ENCODE measurements at regions not wholly inside any gene's neighbourhood (a gene's known extent, or its start where the extent isn't known, plus 50 kb on each side); places are given as distances from the start of the nearest gene placed in this dataset.
"Not testable (repeated sequence)": the region's sequence is repeated elsewhere in the genome, so short reads cannot be mapped to it uniquely, and the experiment has no call there.

GRCh38 chr16:21535201-21535600 lies 64.2 kb upstream of the METTL9 start:
- DNase-seq, result not testable (repeated sequence)

DNA sequence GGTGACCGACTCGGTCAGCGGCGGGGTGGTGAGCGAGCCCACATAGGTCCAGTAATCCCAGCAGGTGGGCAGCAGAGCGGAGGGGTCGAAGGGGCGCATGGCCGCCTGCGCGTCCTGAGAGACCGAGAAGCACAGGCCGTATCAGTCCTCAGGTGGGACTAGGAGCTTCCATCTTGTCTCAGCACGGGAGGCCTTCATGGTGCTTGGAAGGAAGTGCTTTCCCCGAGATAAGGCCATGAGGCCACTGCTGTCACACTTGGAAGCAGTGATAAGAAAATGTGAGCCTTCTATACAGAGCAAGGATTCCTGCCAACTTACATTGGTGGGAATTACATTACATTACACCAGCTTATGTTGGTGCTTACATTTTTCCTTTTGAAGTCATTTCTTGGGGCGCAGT lies 62.6 kb upstream of the METTL9 start:
- not testable (repeated sequence) for DNase-seq

DNA sequence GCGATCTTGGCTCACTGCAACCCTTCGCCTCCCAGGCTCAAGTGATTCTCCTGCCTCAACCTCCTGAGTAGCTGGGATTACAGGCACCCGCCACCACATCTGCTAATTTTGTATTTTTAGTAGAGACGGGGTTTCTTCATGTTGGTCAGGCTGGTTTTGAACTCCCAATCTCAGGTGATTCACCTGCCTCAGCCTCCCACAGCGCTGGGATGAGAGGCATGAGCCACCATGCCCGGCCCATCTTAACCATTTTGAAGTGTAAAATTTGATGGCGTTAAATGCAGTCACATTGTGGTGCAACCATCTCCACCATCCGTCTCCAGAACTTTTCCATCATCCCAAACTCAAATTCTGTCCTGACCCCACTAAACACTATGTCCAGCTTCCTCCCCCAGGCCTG lies 61.8 kb upstream of the METTL9 start:
- DNase-seq, result not testable (repeated sequence)

GRCh38 chr16:21539107-21539618 lies 60.2 kb upstream of the METTL9 start:
- DNase-seq, result not testable (repeated sequence)

- not testable (repeated sequence) for DNase-seq
Measured at GRCh38 chr16:21540770-21541433, 58.5 kb upstream of the METTL9 start.

GRCh38 chr16:21541611-21542051 lies 57.7 kb upstream of the METTL9 start:
- DNase-seq, result not testable (repeated sequence)

- not testable (repeated sequence) for DNase-seq
Measured at GRCh38 chr16:21542075-21542474, 57.3 kb upstream of the METTL9 start.

DNA sequence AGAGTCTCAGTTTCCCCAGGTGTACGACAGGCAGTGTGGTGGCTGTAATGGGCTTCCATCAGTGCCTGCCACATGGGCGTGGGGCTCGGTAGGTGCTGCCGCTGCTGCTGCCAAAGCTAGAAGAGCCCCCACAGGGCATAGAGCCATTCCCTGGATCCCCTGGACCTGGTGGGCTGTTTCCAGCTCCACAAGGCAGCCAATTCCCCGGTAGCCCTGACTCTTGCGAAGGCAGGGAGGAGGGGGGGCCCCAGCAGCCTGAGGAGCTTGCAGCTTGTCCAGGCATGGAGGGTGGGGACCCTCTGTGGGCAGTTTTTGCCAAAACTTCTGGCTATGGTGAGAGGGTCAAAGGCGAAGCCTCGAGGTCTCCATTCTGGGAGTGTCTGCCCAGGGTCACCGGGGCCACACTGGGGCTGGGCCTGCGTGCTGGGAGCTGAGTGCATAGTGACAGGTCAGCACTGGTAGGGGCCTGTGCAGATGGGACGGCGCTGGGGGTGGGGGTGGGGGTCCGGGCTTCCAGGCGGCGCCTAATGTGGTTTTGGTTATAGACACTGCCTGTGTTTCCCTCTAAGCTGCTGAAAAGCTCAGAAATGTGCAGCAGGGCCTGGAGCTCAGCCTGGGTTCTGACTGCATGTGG lies 56.8 kb upstream of the METTL9 start:
- not testable (repeated sequence) for DNase-seq

GRCh38 chr16:21543151-21543836 lies 56.1 kb upstream of the METTL9 start:
- not testable (repeated sequence) for DNase-seq

DNA sequence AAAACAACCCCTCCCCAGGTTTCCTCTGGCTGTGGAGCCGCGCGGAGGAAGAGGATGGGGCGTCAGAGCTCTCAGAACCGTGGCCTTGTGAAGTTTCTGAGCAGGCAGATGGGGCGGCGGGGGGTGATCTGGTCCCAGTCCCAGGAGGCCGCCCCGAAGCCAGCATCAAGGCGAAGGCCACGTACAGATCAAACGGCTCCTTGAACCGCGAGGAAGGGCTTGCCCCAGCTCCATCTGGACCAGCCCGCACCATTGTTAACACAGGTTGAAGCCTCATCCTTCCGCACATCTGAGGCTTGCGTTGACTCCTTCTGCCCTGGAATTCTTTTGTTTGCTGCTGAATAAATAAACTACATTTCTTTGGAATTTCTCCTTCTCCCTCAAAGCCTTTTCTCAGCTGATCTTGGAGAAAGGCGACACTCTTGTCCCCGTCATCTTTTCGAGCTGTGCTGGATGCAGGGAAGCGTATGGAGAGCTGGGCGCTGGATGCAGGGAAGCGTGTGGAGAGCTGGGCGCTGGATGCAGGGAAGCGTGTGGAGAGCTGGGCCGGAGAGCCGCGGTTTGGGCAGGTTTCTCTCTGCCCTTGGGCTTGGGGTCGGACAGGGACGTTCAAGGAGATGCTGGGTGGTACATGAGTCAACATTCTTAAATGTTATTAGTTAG lies 53.6 kb upstream of the METTL9 start:
- DNase-seq, result not testable (repeated sequence)

GRCh38 chr16:21549396-21549795 lies 50.0 kb upstream of the METTL9 start:
- DNase-seq, result not testable (repeated sequence)

Data from hindlimb muscle (tissue), 1 donor.